ENCODE measurements at regions not wholly inside any gene's neighbourhood (a gene's known extent, or its start where the extent isn't known, plus 50 kb on each side); places are given as distances from the start of the nearest gene placed in this dataset.

- TF ChIP-seq MEF2B (IDR thresholded peaks at IDR 0.05; ENCODE audit: partially characterized antibody, poor library complexity, severe bottlenecking) = no peak
Measured at GRCh38 chr7:29619111-29619510, 55.5 kb downstream of the PRR15 start (continued).

GRCh38 chr7:29619848-29620555, 56.4 kb downstream of the PRR15 start:
- RAD21 ChIA-PET (ENCODE audit: unreplicated experiment) = no interaction called here
- Histone ChIP-seq H3K9ac (ENCODE audit: control insufficient read depth, insufficient read depth, low read length) (no peak overlapping the region), H3K9me3 (replicated peaks; ENCODE audit: control insufficient read depth, insufficient read depth, low read length) (no peaks in the 10 kb centered on the region), H3K27ac (ENCODE audit: control insufficient read depth, insufficient read depth) (no peak overlapping the region), H3K4me2 (ENCODE audit: control insufficient read depth, insufficient read depth) (no peak overlapping the region), H3K36me3 (ENCODE audit: control insufficient read depth in 2 of 2, insufficient read depth in 2 of 2, low read length in 1 of 2) (no peaks in the 10 kb centered on the region), H4K20me1 (ENCODE audit: control insufficient read depth, insufficient read depth) (no peaks in the 10 kb centered on the region), H2AFZ (ENCODE audit: control insufficient read depth, low read depth, low read length) (no peak overlapping the region), H3K4me3 (no peak overlapping the region), H3K79me2 (ENCODE audit: control insufficient read depth, insufficient read depth, low read length) (no peaks in the 10 kb centered on the region), H3K4me1 (ENCODE audit: control insufficient read depth, insufficient read depth, low read length) (no peaks in the 10 kb centered on the region), H3K27me3 (replicated peaks in 1 of 2; ENCODE audit: control insufficient read depth in 2 of 2, insufficient read depth in 2 of 2, low read length in 1 of 2) (no peaks in the 10 kb centered on the region)
- FAIRE-seq = no peak
- intact Hi-C loops (cut with micrococcal nuclease; ENCODE audit: unreplicated experiment) = no loop called here
- no TSS peak for BruUV-seq (replicated peaks)
- no peak for ATAC-seq
- SMC1A ChIA-PET (ENCODE audit: uncharacterized antibody, unreplicated experiment) = no interaction called here
- POLR2A ChIA-PET = no interaction called here
- WGBS (ENCODE audit: insufficient coverage, insufficient replicate concordance, low lambda C conversion rate, missing lambda C conversion rate) = 26% methylated on average over 6 of the region's 6 CpGs
- DNase-seq (ENCODE audit: low read depth, low spot score) = no peak
- in situ Hi-C loops (cut with MboI) = no loop called here
- CTCF ChIA-PET = interaction anchor here (1.2 to 1.3 kb wide), 2 partner anchors 10 to 28 kb away, joined by 3 to 4 read pairs; no protein-coding TSS in a partner anchor
- TF ChIP-seq CTCF (IDR thresholded peaks at IDR 0.05 in 2 of 3, conservative IDR thresholded peaks at IDR 0.05 in 1 of 3; ENCODE audit: control insufficient read depth in 2 of 3, extremely low read depth in 1 of 3, insufficient read depth in 1 of 3, low read depth in 3 of 3, low read length in 3 of 3) (no peak), STAT3 (IDR thresholded peaks at IDR 0.05; ENCODE audit: low read depth, low read length) (no peak), REST (IDR thresholded peaks at IDR 0.05; ENCODE audit: low read depth, low read length) (no peak), IKZF1 (conservative IDR thresholded peaks at IDR 0.05) (no peak), E2F8 (IDR thresholded peaks at IDR 0.05; ENCODE audit: low read depth, partially characterized antibody) (no peak), ESRRA (IDR thresholded peaks at IDR 0.05; ENCODE audit: low read length) (no peak), YBX1 (IDR thresholded peaks at IDR 0.05) (no peak), SMARCA5 (IDR thresholded peaks at IDR 0.05) (no peak), HCFC1 (IDR thresholded peaks at IDR 0.05; ENCODE audit: low read length) (no peak), KDM1A (IDR thresholded peaks at IDR 0.05; ENCODE audit: borderline replicate concordance) (no peak), IRF3 (IDR thresholded peaks at IDR 0.05) (no peak), RUNX3 (IDR thresholded peaks at IDR 0.05; ENCODE audit: low read length) (no peak), POLR2AphosphoS5 (IDR thresholded peaks at IDR 0.05; ENCODE audit: low read length) (no peak)

Measured in GM12878 (cell line).